ENCODE measurements at regions not wholly inside any gene's neighbourhood (a gene's known extent, or its start where the extent isn't known, plus 50 kb on each side); places are given as distances from the start of the nearest gene placed in this dataset.

- Histone ChIP-seq H3K27ac (no peak overlapping the region), H3K4me3 (no peak overlapping the region), H3K27me3 (no peaks in the 10 kb centered on the region), H3K36me3 (no peaks in the 10 kb centered on the region), H3K4me1 (ENCODE audit: insufficient read depth) (no peaks in the 10 kb centered on the region), H3K9me3 (no peaks in the 10 kb centered on the region)
- no peak for DNase-seq
- 78 to 94% (median 92%) methylated on average over 4 of the region's 4 CpGs for WGBS, 3 donors
- intact Hi-C loops (cut with DNase I) = no loop called here
- TF ChIP-seq POLR2A (IDR thresholded peaks at IDR 0.05) (no peak), EP300 (IDR thresholded peaks at IDR 0.05) (no peak)
- TF ChIP-seq, protein P1, sequence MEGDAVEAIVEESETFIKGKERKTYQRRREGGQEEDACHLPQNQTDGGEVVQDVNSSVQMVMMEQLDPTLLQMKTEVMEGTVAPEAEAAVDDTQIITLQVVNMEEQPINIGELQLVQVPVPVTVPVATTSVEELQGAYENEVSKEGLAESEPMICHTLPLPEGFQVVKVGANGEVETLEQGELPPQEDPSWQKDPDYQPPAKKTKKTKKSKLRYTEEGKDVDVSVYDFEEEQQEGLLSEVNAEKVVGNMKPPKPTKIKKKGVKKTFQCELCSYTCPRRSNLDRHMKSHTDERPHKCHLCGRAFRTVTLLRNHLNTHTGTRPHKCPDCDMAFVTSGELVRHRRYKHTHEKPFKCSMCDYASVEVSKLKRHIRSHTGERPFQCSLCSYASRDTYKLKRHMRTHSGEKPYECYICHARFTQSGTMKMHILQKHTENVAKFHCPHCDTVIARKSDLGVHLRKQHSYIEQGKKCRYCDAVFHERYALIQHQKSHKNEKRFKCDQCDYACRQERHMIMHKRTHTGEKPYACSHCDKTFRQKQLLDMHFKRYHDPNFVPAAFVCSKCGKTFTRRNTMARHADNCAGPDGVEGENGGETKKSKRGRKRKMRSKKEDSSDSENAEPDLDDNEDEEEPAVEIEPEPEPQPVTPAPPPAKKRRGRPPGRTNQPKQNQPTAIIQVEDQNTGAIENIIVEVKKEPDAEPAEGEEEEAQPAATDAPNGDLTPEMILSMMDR (IDR thresholded peaks at IDR 0.05) = no peak
Measured at GRCh38 chr21:32196001-32196400, 82.8 kb downstream of the MIS18A start.

DNA sequence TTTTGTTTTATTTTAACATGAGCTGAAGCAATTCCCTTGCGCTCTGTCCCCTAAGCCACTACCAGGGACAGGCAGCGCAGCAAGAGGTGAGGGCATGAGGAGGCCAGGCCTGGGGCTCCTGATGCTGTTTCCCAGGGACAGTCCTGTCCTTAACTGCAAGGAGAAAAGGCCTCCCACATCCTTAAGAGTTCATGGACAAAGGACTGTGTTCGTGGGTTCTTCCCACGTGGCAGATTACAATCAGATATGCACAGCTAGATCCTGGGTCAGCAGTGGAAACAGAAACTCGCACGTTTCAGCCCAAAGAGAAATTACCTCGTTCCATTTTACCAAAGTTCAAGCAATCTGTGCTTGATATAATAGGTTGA, 85.8 kb downstream of the MIS18A start:
- DNase-seq = no peak
- H3K4me3 ChIP-seq = no peak overlapping the region
- WGBS, 3 donors = 72 to 75% (median 73%) methylated on average over 7 of the region's 7 CpGs

DNA sequence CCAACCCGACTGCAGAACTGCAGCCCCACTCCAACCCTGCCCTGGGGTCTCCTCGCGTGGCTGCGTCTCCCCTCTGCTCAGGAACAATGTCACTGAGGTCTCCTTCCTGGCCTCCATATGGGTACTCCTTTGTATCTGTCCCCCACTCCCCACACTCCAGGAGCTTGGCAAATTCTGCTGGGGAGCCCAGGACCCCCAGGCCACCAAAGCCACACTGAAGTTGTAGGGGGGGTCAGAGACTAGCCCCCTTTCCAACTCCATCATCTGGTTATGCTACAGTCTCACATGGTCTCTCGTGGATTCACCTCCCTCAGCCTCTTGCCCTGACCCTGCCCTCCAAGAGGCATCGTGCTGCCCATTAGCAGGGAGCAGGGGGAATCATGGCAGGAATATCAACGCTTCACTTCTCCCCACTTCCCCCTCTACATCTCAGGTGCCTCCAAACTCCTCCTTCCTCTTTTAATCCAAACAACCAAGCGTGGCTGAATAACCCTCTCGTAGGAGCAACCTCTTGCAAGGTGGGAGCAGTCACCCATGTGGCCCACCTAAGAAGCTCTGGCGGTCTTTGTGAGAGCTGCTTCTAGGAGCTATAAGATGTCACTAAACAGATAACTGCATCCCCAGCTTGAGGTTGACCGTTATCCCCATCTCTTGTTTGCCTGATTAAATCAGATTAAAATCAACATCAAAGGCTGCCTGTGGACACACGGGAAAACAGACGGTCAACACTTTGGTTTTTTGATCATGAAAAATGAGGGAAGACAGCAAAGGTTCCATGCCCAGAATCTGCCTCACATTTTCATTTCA, 86.4 kb downstream of the MIS18A start:
- DNase-seq = no peak
- H3K4me3 ChIP-seq = no peak overlapping the region
- no peak for TF ChIP-seq POLR2A (IDR thresholded peaks at IDR 0.05)
- TF ChIP-seq, protein P1 (IDR thresholded peaks at IDR 0.05) = no peak
- no peak overlapping the region for H3K27ac ChIP-seq
- no peaks in the 10 kb centered on the region for H3K9me3 ChIP-seq
- WGBS, 3 donors = 80 to 87% (median 83%) methylated on average over 13 of the region's 13 CpGs
- no peaks in the 10 kb centered on the region for H3K27me3 ChIP-seq
- no peaks in the 10 kb centered on the region for H3K4me1 ChIP-seq (ENCODE audit: insufficient read depth)
- intact Hi-C loops (cut with DNase I) = no loop called here
- no peaks in the 10 kb centered on the region for H3K36me3 ChIP-seq

More for the DNA sequence above, 85.8 kb downstream of the MIS18A start:
- no peaks in the 10 kb centered on the region for H3K27me3 ChIP-seq
- no peak overlapping the region for H3K27ac ChIP-seq
- no peak for TF ChIP-seq POLR2A (IDR thresholded peaks at IDR 0.05)
- no peak for TF ChIP-seq EP300 (IDR thresholded peaks at IDR 0.05)
- TF ChIP-seq, protein P1 (IDR thresholded peaks at IDR 0.05) = no peak
- H3K36me3 ChIP-seq = no peaks in the 10 kb centered on the region
- H3K4me1 ChIP-seq (ENCODE audit: insufficient read depth) = no peaks in the 10 kb centered on the region
- intact Hi-C loops (cut with DNase I) = no loop called here
- H3K9me3 ChIP-seq = no peaks in the 10 kb centered on the region

GRCh38 chr21:32190493-32191144, 88.2 kb downstream of the MIS18A start:
- TF ChIP-seq, protein P1 (IDR thresholded peaks at IDR 0.05) = no peak
- TF ChIP-seq EP300 (IDR thresholded peaks at IDR 0.05) (no peak), POLR2A (IDR thresholded peaks at IDR 0.05) (no peak)
- H3K36me3 ChIP-seq = no peaks in the 10 kb centered on the region
- no peak overlapping the region for H3K4me3 ChIP-seq
- H3K27ac ChIP-seq = no peak overlapping the region
- WGBS, 3 donors = 68 to 78% (median 76%) methylated on average over 9 of the region's 9 CpGs
- H3K4me1 ChIP-seq (ENCODE audit: insufficient read depth) = no peaks in the 10 kb centered on the region
- H3K9me3 ChIP-seq = no peaks in the 10 kb centered on the region
- DNase-seq = no peak
- no peaks in the 10 kb centered on the region for H3K27me3 ChIP-seq
- intact Hi-C loops (cut with DNase I) = no loop called here

Data from ovary (tissue), 7 donors.